Astrocyte (in vitro differentiated cells and primary cell): ENCODE measurements at regions not wholly inside any gene's neighbourhood (a gene's known extent, or its start where the extent isn't known, plus 50 kb on each side); places are given as distances from the start of the nearest gene placed in this dataset.

Experiments
- DNase-seq: peaks from one replicate; pipeline ENCODE4 v3.0.0-alpha.2; 2010; ENCODE audit warnings: low read depth
- FAIRE-seq: peaks from 2 replicates; lab custom pipeline; 2011; peaks lifted over from hg19 to GRCh38; lab: Jason Lieb, UNC
- H2AFZ ChIP-seq: 2 replicates; pipeline ENCODE4 v1.6.0; 2012; ENCODE audit warnings: low read depth, low read length, inconsistent platforms
- H3K27ac ChIP-seq: 2 replicates; pipeline ENCODE4 v1.5.1; 2011; ENCODE audit warnings: low read depth, low read length, inconsistent platforms
- H3K27me3 ChIP-seq: 2 replicates; pipeline ENCODE4 v1.6.0; 2011; ENCODE audit warnings: low read length, inconsistent platforms; ENCODE audit not compliant: insufficient read depth
- H3K36me3 ChIP-seq: 2 replicates; pipeline ENCODE4 v1.5.1; 2011; ENCODE audit warnings: low read length, inconsistent platforms; ENCODE audit not compliant: insufficient read depth
- H3K4me1 ChIP-seq: 2 replicates; pipeline ENCODE4 v1.5.1; 2011; ENCODE audit warnings: low read length, inconsistent platforms; ENCODE audit not compliant: insufficient read depth
- H3K4me2 ChIP-seq: 2 replicates; pipeline ENCODE4 v1.6.0; 2012; ENCODE audit warnings: low read length, inconsistent platforms
- H3K4me3 ChIP-seq: 2 replicates; pipeline ENCODE4 v1.5.1; 2011; ENCODE audit warnings: low read depth, mild to moderate bottlenecking, low read length, inconsistent platforms; ENCODE audit not compliant: insufficient read depth
- H3K79me2 ChIP-seq: 2 replicates; pipeline ENCODE4 v1.6.0; 2012; ENCODE audit warnings: mild to moderate bottlenecking, low read length, inconsistent platforms; ENCODE audit not compliant: insufficient read depth
- H3K9ac ChIP-seq: 2 replicates; pipeline ENCODE4 v1.6.0; 2012; ENCODE audit warnings: mild to moderate bottlenecking, low read length, inconsistent platforms
- H3K9me3 ChIP-seq: 2 replicates; pipeline ENCODE4 v1.5.1; 2012; ENCODE audit warnings: low read depth, mild to moderate bottlenecking, low read length, inconsistent platforms; ENCODE audit not compliant: insufficient read depth
- H4K20me1 ChIP-seq: 2 replicates; pipeline ENCODE4 v1.6.0; 2012; ENCODE audit warnings: low read length, inconsistent platforms; ENCODE audit not compliant: insufficient read depth
- H3K27ac Mint-ChIP-seq: one replicate; pipeline ENCODE4 v1.8.0; 2021; ENCODE audit warnings: mild to moderate bottlenecking, mixed read lengths; ENCODE audit not compliant: unreplicated experiment
- H3K27me3 Mint-ChIP-seq: one replicate; pipeline ENCODE4 v1.8.0; 2021; ENCODE audit warnings: low read depth, mixed read lengths; ENCODE audit not compliant: unreplicated experiment
- H3K36me3 Mint-ChIP-seq: one replicate; pipeline ENCODE4 v1.8.0; 2021; ENCODE audit warnings: low read depth, mixed read lengths; ENCODE audit not compliant: unreplicated experiment
- H3K4me1 Mint-ChIP-seq: one replicate; pipeline ENCODE4 v1.8.0; 2021; ENCODE audit warnings: low read depth, mixed read lengths; ENCODE audit not compliant: unreplicated experiment
- H3K4me3 Mint-ChIP-seq: one replicate; pipeline ENCODE4 v1.8.0; 2021; ENCODE audit warnings: mild to moderate bottlenecking, moderate library complexity, mixed read lengths; ENCODE audit not compliant: unreplicated experiment
- H3K9me3 Mint-ChIP-seq: one replicate; pipeline ENCODE4 v1.8.0; 2021; ENCODE audit warnings: mild to moderate bottlenecking, mixed read lengths; ENCODE audit not compliant: unreplicated experiment
- CTCF ChIP-seq: IDR thresholded peaks from 2 replicates; pipeline ENCODE4 v1.5.1; 2011; ENCODE audit warnings: low read depth, mild to moderate bottlenecking, inconsistent platforms, low read length, moderate library complexity; ENCODE audit not compliant: insufficient read depth
- EZH2 ChIP-seq: IDR thresholded peaks from 2 replicates; pipeline ENCODE4 v1.6.1; 2012; ENCODE audit warnings: mild to moderate bottlenecking, low read length, inconsistent platforms; ENCODE audit not compliant: insufficient read depth

- no peak for DNase-seq
- H4K20me1 ChIP-seq = no peaks in the 10 kb centered on the region
- H3K36me3 ChIP-seq = no peaks in the 10 kb centered on the region
- Mint-ChIP-seq H3K27me3 (peaks cover 6% of the 10 kb centered on the region), H3K36me3 (no peaks in the 10 kb centered on the region), H3K4me1 (no peaks in the 10 kb centered on the region), H3K9me3 (no peaks in the 10 kb centered on the region), H3K27ac (no peak overlapping the region), H3K4me3 (no peak overlapping the region)
- no peak overlapping the region for H3K4me2 ChIP-seq
- no peaks in the 10 kb centered on the region for H3K79me2 ChIP-seq
- FAIRE-seq = no peak
- no peak overlapping the region for H2AFZ ChIP-seq
- no peaks in the 10 kb centered on the region for H3K9me3 ChIP-seq
- TF ChIP-seq CTCF = no peak
- no peak for TF ChIP-seq EZH2
- H3K27me3 ChIP-seq = no peaks in the 10 kb centered on the region
- H3K4me1 ChIP-seq = no peaks in the 10 kb centered on the region
- no peak overlapping the region for H3K27ac ChIP-seq
- no peak overlapping the region for H3K9ac ChIP-seq
- no peak overlapping the region for H3K4me3 ChIP-seq
These were observed 562.0 kb upstream of the GOT2 start for GRCh38 chr16:59295993-59296736.

GRCh38 chr16:59295474-59295873 lies 561.4 kb upstream of the GOT2 start:
- Histone ChIP-seq H3K4me2 (no peak overlapping the region), H2AFZ (no peak overlapping the region), H3K27ac (no peak overlapping the region), H3K9me3 (peaks cover 4% of the 10 kb centered on the region), H3K9ac (no peak overlapping the region), H3K4me1 (no peaks in the 10 kb centered on the region), H3K36me3 (no peaks in the 10 kb centered on the region), H3K79me2 (no peaks in the 10 kb centered on the region), H3K4me3 (no peak overlapping the region), H3K27me3 (no peaks in the 10 kb centered on the region), H4K20me1 (no peaks in the 10 kb centered on the region)
- TF ChIP-seq CTCF (no peak), EZH2 (no peak)
- no peak for DNase-seq
- H3K36me3 Mint-ChIP-seq = no peaks in the 10 kb centered on the region
- H3K27ac Mint-ChIP-seq = no peak overlapping the region
- FAIRE-seq = no peak
- no peaks in the 10 kb centered on the region for H3K9me3 Mint-ChIP-seq
- H3K4me1 Mint-ChIP-seq = no peaks in the 10 kb centered on the region
- peaks cover 6% of the 10 kb centered on the region for H3K27me3 Mint-ChIP-seq
- H3K4me3 Mint-ChIP-seq = no peak overlapping the region

GRCh38 chr16:59290718-59291117 lies 556.6 kb upstream of the GOT2 start:
- no peak for FAIRE-seq
- Mint-ChIP-seq H3K27me3 (peaks cover 6% of the 10 kb centered on the region), H3K36me3 (no peaks in the 10 kb centered on the region), H3K4me1 (no peaks in the 10 kb centered on the region), H3K27ac (no peak overlapping the region), H3K4me3 (no peak overlapping the region), H3K9me3 (no peaks in the 10 kb centered on the region)
- Histone ChIP-seq H3K27me3 (no peaks in the 10 kb centered on the region), H3K4me2 (no peak overlapping the region), H3K27ac (no peak overlapping the region), H3K4me1 (no peaks in the 10 kb centered on the region), H2AFZ (no peak overlapping the region), H3K36me3 (no peaks in the 10 kb centered on the region), H3K9me3 (peaks cover 4% of the 10 kb centered on the region), H3K79me2 (no peaks in the 10 kb centered on the region), H4K20me1 (no peaks in the 10 kb centered on the region), H3K9ac (no peak overlapping the region), H3K4me3 (no peak overlapping the region)
- no peak for TF ChIP-seq EZH2
- no peak for TF ChIP-seq CTCF
- no peak for DNase-seq
